Midbrain (tissue), 1 donor: ENCODE measurements at regions not wholly inside any gene's neighbourhood (a gene's known extent, or its start where the extent isn't known, plus 50 kb on each side); places are given as distances from the start of the nearest gene placed in this dataset.
"Not testable (repeated sequence)": the region's sequence is repeated elsewhere in the genome, so short reads cannot be mapped to it uniquely, and the experiment has no call there.

Experiments used
- DNase-seq: peaks from one replicate; lab custom pipeline; 2025; lab: John Stamatoyannopoulos, UW

DNA sequence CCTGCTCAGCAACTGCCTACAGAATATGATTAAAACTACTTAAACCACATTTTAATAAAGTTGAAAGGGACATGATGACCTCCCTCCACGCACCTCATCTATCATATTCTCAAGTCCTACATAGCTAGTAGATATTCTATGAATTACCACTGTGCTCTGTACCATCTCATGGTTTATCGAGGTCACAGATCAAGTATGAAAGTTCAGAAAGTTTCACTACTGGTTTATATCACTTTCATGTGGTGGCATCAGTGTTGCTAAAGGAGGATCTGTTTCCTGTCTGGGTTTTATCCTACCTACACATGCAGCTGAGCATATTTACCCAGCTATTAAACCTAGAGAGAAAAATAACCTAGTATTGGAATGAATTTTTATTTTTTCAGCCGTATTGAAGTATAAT, 214.9 kb upstream of the MON1B start:
- DNase-seq: no peak

DNA sequence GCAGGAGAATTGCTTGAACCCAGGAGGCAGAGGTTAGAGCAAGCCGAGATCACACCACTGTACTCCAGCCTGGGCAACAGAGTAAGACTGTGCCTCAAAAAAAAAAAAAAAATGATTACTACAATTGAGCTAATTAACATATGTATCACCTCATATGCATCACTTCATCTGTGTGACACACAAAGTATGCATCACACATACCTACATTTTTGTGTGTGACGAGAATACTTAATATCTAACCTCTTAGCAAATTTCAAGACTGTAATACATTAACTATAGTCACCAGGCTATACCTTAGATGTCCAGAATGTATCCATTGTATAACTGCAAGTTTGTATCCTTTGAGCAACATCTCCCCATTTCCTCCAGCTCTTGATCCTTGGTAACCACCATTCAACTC, 214.2 kb upstream of the MON1B start:
- DNase-seq: no peak

GRCh38 chr16:76984196-76984595, 206.8 kb upstream of the MON1B start:
- DNase-seq: no peak

GRCh38 chr16:76985392-76986045, 205.5 kb upstream of the MON1B start:
- DNase-seq: no peak

GRCh38 chr16:76988526-76988925, 202.5 kb upstream of the MON1B start:
- DNase-seq: no peak

DNA sequence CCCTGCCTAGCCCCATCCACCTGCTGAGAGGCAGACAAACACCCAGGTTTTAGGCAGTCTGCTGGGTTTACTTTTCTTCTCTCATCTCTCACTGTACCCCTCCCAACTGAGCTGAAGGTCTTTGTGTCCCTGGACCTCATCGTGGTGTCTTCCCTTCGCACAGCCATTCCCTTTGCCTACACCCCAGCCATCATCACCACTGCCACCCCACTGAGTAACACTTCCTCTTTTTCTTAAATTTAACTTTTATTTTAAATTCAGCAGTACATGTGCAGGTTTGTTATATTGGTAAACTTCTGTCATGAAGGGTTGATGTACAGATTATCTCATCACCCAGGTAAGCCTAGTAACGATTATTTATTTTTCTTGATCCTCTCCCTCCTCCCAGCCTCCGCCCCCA, 188.3 kb upstream of the MON1B start:
- no peak for DNase-seq

DNA sequence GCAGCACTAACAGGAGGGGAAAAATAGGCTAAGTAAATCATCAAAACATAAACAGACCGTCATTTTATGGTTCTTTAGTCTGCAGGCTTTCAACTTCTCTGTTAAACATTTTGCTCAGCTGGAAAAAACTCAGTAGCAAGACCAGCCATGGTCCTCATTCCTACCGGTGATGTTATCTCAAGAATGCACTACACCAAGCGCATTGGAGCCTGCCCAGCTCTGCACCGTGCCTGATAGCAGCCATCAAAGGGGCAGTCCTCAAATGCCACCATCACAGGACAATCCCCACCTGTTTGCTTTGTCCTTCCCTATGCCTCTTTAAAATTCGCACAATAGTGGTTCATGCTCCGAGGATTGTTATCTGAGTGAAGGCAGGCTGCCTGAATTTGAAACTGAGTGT, 181.5 kb upstream of the MON1B start:
- DNase-seq: no peak

- DNase-seq: no peak
These were observed 176.5 kb upstream of the MON1B start for GRCh38 chr16:77014441-77014840.

- DNase-seq: no peak
These were observed 160.4 kb upstream of the MON1B start for GRCh38 chr16:77030600-77030999.

DNA sequence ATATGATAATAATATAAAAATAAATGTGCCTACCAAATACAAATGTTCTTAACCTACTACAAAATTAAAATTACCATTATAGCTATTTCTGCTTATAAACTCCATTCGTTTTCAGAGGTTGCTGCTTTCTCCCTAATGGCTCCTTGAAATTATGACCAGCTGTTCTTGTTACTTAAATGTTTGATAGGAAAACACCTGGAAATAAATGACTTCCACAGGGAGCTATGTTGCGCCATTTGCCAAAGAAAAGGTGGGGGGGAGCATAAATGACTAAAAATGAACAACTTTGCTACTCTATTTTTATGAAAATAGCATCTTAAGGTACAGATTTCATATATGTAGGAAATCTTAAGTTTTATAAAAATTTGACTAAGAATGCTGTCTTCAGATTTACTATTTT, 157.5 kb upstream of the MON1B start:
- no peak for DNase-seq

DNA sequence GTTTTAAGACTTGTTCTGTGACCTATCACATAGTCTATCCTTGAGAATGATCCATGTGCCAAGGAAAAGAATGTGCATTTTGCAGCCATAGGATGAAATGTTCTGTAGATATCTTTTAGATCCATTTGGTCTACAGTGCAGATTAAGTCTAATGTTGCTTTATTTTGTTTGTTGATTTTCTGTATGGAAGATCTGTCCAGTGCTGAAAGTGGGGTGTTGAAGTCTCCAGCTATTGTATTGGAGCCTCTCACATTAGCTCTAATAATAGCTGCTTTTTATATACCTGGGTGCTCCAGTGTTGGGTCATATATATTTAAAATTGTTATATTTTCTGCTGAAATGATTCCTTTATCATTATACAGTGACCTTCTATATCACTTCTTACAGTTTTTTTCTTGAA, 155.6 kb upstream of the MON1B start:
- DNase-seq: no peak

- no peak for DNase-seq
These were observed 153.2 kb upstream of the MON1B start for GRCh38 chr16:77037696-77038347.

- no peak for DNase-seq
These were observed 149.5 kb upstream of the MON1B start for GRCh38 chr16:77041468-77041867.

DNA sequence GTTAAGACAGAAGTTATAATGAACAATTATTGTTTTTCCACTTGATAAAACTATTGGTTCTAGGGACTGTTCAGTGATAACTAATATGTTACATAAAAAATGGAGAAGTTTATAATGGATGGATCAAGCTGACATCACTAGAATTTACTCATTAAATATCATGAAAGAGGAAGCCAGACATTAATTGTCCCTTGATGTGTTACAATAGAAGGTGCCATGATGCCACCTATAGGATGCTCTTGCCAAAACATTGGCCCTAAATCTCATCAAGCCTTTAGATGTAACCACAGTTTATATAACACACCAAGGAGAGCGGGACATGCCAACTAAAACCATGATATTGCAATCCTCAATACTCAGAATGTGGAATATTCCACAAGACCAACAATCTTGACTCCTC, 147.9 kb upstream of the MON1B start:
- DNase-seq: no peak

GRCh38 chr16:77046206-77046605, 144.8 kb upstream of the MON1B start:
- no peak for DNase-seq

DNA sequence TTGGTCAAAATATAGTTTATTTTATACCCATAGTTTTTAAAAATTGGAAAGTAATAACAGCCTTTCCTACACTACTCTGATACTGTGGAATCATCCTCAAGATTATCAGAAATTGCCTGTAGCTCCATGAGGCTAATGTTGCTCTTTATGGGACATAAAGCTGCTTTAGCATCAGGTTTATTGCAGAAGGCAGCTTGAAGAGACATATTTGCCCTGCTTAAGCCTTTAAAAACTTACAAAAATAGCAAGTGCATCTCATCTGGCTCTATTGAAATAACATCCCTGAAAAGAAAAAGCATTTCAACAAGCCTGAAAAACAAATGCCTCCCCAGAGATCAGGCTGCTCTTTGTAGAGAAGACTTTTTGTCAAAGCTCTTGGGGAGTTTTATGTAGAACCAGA, 142.9 kb upstream of the MON1B start:
- no peak for DNase-seq

- DNase-seq: no peak
These were observed 141.4 kb upstream of the MON1B start for GRCh38 chr16:77049577-77049976.

DNA sequence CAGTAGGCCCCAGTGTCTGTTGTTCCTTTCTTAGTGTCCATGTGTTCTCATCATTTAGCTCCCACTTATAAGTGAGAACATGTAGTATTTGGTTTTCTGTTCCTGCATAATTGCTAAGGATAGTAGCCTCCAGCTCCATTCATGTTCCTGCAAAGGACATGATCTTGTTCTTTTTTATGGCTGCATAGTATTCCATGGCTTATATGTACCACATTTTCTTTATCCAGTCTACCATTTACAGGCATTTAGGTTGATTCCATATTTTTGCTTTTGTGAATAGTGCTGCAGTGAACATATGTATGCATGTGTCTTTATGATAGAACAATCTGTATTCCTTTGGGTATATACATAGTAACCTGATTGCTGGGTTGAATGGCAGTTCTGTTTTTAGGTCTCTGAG, 134.4 kb upstream of the MON1B start:
- DNase-seq: not testable (repeated sequence)

DNA sequence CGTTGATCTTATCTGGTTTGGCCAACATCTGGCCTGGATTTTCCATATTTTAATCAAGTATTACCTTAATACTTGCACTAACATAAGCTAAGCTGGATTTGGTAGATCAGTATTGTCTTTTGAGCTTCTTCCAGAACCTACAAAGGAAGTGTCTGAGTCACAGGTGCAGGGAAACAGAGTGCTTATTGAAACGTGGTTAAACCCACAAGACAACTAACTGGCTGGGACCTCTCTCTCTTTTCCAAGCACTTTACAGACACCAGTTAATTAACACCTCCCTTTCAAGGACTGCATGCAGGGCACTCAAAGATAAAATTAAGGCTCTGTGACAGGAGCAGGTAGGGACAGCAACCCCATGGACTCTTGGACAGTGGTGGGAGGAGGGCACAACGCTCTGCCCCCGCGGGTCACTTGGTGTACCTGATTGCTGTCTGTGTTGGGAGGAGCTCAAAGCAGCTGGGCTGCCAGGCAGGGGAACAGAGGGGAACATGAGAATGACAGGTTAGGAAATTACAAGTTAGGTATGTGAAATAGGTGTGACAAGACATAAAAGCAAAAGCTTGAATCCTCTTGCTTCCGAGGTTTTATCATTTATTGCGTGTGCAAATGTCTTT, 133.7 kb upstream of the MON1B start:
- no peak for DNase-seq

DNA sequence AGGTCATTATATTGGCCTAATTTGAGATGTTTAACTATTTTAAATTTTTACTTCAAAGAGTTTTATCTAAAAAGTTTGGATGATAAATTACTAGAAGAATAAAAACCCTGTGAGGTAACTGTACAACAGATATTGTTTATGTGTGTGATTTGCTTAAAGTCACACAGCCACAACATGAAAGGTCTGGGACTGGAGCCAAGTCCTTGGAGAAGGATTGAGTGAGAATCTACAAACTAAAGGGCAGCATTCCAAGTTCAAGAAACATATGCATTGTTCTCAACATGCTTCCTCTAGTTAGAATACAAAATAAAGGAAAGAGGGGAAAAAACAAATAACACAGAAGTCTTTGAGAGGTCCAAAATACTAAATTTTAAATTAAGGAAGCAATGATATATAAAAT, 131.5 kb upstream of the MON1B start:
- no peak for DNase-seq

- DNase-seq: no peak
These were observed 130.4 kb upstream of the MON1B start for GRCh38 chr16:77060614-77061013.

DNA sequence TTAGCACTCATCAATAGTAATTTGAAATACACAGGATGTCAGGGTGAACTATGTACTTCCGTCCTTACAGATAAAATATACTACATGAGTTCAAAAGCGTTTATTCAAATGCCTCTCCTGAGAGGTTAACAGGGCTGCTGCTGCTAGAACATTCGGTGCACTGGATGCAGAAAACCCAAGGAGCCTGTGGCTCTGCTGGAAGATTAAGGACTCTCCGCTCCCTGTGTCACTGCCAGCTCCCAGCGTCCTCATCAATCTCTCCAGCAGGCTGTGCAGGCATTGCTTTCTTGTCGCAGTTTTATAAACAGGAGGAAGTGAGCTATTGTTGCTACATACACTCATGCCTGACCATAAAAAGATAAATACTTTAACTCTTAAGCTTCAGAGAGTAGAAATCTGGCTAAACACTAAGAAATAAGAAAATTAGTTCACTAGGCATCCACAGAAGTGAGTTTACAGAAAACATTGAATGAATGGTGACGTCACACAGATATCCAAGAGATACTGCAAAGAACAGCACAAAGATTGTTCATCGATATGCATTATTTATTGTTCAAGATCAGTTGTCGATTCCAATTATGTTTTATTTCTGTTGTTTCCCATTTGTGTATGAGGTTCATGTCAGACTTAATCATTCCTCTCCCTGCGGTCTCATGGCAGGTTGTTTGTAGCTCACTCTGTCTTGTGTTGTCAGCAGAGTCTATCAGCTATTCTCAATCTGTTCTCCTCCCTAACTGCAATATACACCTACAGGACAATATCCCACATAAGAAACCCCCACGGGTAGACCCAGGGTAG, 127.9 kb upstream of the MON1B start:
- DNase-seq: no peak

DNA sequence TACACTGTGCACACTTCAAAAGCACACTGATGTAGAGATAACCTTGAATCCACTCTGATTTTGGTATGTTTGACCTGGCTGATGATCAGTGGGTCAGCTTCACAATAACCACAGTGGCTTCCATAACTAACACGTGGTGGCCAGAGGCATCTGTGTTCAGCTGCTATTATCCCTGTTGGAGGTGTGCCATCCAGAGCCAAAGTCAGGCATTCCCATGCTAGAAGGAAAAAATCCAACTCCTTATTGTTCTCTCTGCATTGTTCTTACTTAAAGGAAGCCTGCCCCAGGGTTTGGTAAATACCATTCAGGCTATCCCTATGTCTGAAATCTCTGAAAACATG, 127.3 kb upstream of the MON1B start:
- no peak for DNase-seq
